Adipocyte (in vitro differentiated cells): ENCODE measurements at regions not wholly inside any gene's neighbourhood (a gene's known extent, or its start where the extent isn't known, plus 50 kb on each side); places are given as distances from the start of the nearest gene placed in this dataset.
A peak's percentile ranks its signal among the peaks of the same experiment; 100 is the strongest.

ENCODE experiments used
- DNase-seq: peaks from one replicate; pipeline ENCODE4 v3.0.0-alpha.2; 2015; ENCODE audit warnings: low read depth
- H3K27me3 ChIP-seq: replicated peaks from 2 replicates; pipeline ENCODE4 v1.7.0; 2013; ENCODE audit warnings: mild to moderate bottlenecking, low read length, moderate library complexity; ENCODE audit not compliant: control insufficient read depth, insufficient read depth
- H3K36me3 ChIP-seq: 2 replicates; pipeline ENCODE4 v1.7.0; 2013; ENCODE audit warnings: low read length, mild to moderate bottlenecking, moderate library complexity; ENCODE audit not compliant: control insufficient read depth, insufficient read depth, severe bottlenecking
- H3K4me1 ChIP-seq: 2 replicates; pipeline ENCODE4 v1.7.0; 2013; ENCODE audit warnings: mild to moderate bottlenecking, low read length, moderate library complexity; ENCODE audit not compliant: control insufficient read depth, insufficient read depth
- H3K4me3 ChIP-seq: 2 replicates; pipeline ENCODE4 v1.7.0; 2013; ENCODE audit warnings: mild to moderate bottlenecking, low read length, moderate library complexity
- H3K9ac ChIP-seq: 2 replicates; pipeline ENCODE4 v1.7.0; 2013; ENCODE audit warnings: mild to moderate bottlenecking, low read length, moderate library complexity
- H3K9me3 ChIP-seq: 2 replicates; pipeline ENCODE4 v1.7.0; 2013; ENCODE audit warnings: mild to moderate bottlenecking, low read length, moderate library complexity; ENCODE audit not compliant: control insufficient read depth

- no peak for DNase-seq
- H3K9me3 ChIP-seq = no peaks in the 10 kb centered on the region
- no peak overlapping the region for H3K4me3 ChIP-seq
- no peaks in the 10 kb centered on the region for H3K4me1 ChIP-seq
- H3K27me3 ChIP-seq = peaks cover 37% of the 10 kb centered on the region
- no peaks in the 10 kb centered on the region for H3K36me3 ChIP-seq
- H3K9ac ChIP-seq = no peak overlapping the region
These were observed 77.6 kb upstream of the LHX1 start for GRCh38 chr17:36859706-36860105.

DNA sequence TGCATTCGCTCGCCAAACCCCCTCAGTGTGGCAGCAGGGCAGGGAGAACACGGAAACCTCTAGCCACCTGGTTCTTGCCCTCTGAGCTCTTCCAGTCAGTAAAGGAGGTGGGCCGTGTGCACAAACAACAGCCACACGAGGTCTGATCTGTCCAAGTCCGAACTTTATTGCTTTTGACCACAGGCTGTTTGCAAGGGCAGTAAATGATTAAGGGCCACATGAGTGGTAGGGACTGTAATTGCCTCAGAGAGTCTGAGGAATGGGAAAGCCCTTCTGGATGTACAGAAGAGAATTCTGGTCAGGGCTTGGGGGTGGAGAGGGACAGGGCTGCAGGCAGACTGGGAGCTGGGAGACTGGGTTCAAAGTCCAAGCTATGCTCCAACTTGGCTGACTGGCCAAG is 75.7 kb upstream of the LHX1 start:
- H3K9ac ChIP-seq = no peak overlapping the region
- no peaks in the 10 kb centered on the region for H3K36me3 ChIP-seq
- no peaks in the 10 kb centered on the region for H3K9me3 ChIP-seq
- H3K4me1 ChIP-seq = no peaks in the 10 kb centered on the region
- no peak overlapping the region for H3K4me3 ChIP-seq
- DNase-seq = no peak
- H3K27me3 ChIP-seq = peaks cover 24% of the 10 kb centered on the region

GRCh38 chr17:36862116-36862920 is 75.0 kb upstream of the LHX1 start:
- no peak overlapping the region for H3K9ac ChIP-seq
- no peak for DNase-seq

DNA sequence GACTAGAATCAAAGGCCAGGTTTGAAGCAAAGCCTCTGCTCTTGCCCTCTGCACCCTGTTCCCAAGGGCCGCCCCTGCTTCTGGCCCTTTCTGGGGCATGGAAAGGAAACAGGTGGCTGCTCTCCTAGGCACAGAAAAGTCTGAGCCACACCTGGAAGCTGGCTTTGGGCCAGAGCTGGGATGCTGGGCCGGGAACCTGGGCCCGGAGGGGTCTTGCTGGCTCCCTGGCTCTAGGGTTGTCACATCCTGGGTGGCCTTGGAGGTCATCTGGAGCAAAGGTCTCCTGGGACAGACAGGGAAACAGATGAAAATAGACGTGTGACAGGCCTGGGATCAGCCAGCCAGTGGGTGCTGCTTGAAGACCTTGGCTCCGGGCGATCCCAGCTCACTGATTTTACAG is 74.1 kb upstream of the LHX1 start:
- no peak overlapping the region for H3K9ac ChIP-seq
- no peaks in the 10 kb centered on the region for H3K36me3 ChIP-seq
- peaks cover 23% of the 10 kb centered on the region for H3K27me3 ChIP-seq
- no peaks in the 10 kb centered on the region for H3K4me1 ChIP-seq
- no peak for DNase-seq
- H3K4me3 ChIP-seq = no peak overlapping the region
- H3K9me3 ChIP-seq = no peaks in the 10 kb centered on the region

More at GRCh38 chr17:36862116-36862920, 75.0 kb upstream of the LHX1 start:
- H3K27me3 ChIP-seq = peaks cover 24% of the 10 kb centered on the region
- no peak overlapping the region for H3K4me3 ChIP-seq
- no peaks in the 10 kb centered on the region for H3K9me3 ChIP-seq
- H3K4me1 ChIP-seq = no peaks in the 10 kb centered on the region
- H3K36me3 ChIP-seq = no peaks in the 10 kb centered on the region

DNA sequence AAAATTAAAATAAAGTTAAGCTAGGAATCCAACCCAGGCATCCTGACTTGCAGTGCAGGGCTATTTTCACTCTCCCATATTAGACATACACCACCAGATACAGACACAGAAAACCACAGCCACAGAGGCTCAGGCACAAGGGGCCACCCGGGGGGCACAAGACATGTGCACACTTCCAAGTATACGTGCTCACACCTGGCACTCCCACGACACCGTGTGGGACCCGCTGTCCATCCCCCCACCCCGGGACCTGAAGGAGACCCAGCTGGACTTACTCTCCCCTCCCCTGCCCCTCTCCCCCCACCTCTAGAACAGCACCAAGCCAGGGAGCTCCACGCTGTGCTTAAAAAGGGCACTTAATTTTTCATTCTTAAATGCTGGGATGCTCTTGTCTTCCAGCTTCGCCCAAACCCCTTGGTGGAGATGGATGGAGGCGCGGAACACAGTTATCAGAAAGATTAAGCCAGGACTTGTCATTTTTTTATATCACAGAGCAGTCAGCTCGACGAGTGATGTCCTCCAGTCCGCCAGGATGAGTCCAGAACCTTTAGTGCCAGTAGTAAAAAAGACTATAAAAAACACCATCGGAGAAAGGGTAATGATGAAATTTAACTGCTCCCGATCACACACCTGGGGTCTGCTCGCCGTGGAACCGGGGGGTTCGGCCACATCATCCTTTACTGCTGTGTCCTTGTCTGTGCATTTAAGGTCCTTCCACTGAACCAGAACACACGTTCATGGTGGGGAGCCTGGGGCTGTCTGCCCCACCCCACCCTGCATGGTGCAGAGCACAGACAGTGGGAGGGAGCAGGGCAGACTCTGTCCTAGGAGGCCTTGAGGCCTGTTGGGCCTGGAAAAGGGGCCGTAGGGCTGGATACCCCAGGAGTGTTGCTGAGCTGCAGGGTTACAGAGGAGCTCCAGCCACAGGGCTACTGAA is 73.3 kb upstream of the LHX1 start:
- no peaks in the 10 kb centered on the region for H3K9me3 ChIP-seq
- H3K4me1 ChIP-seq = no peaks in the 10 kb centered on the region
- H3K9ac ChIP-seq = no peak overlapping the region
- no peak for DNase-seq
- no peaks in the 10 kb centered on the region for H3K36me3 ChIP-seq
- no peak overlapping the region for H3K4me3 ChIP-seq
- H3K27me3 ChIP-seq = peaks cover 25% of the 10 kb centered on the region

DNA sequence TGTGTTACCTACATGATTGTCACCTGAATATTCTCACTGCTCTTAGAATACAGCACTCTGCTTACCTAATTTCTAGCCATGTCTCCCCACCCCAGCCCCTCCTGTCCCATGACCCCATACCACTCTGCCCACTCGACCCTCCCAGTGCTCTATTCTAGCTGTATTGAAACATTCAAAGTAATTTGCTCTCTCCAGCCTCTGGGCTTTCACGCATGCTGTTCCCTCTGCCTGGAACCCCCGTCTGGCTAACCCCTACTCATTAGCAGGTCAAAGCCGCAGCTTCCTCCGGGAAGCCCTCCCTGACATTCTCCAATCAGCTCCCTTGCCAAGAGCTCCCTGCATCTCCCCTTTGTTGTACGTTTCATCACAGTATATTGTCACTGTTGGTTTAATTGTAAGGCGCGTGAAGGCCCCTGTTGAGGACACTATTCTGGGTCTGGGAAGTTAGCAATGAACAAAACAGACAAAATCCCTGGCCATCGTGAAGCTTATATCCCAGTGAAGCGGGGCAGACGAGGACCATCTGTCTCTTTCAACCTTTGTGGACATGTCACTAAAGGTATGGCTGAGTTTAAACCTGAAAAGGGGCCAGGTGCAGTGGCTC is 72.3 kb upstream of the LHX1 start:
- no peak for DNase-seq
- Histone ChIP-seq H3K36me3 (no peaks in the 10 kb centered on the region), H3K9ac (no peak overlapping the region), H3K4me3 (no peak overlapping the region), H3K9me3 (no peaks in the 10 kb centered on the region), H3K4me1 (no peaks in the 10 kb centered on the region), H3K27me3 (peaks cover 33% of the 10 kb centered on the region)

GRCh38 chr17:36867716-36868341 is 69.4 kb upstream of the LHX1 start:
- H3K9ac ChIP-seq = no peak overlapping the region
- H3K4me3 ChIP-seq = no peak overlapping the region
- H3K9me3 ChIP-seq = peaks cover 5% of the 10 kb centered on the region
- H3K36me3 ChIP-seq = no peaks in the 10 kb centered on the region
- H3K27me3 ChIP-seq = peaks cover 28% of the 10 kb centered on the region
- no peaks in the 10 kb centered on the region for H3K4me1 ChIP-seq
- DNase-seq = no peak

DNA sequence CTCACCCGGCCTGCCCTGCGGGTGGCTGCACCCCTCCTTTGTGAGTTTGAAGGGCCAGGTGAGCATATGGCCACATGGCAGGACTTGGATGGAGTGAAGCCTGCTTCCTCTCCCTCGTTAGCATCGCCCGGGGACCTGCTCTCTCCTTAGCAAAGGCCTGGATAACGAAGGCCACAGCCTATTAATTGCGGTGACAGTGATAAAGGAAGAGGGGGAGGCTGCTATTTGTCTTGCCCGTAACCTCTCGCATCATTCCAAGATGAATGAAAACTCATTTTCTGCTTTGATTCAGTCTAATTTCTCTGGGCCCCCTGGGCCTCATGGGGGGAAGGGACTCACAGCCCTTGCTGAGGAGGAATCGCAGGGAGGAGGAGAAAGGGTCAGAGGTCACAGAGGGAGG is 68.5 kb upstream of the LHX1 start:
- Histone ChIP-seq H3K27me3 (peaks cover 28% of the 10 kb centered on the region), H3K9me3 (peaks cover 5% of the 10 kb centered on the region), H3K4me3 (no peak overlapping the region), H3K4me1 (no peaks in the 10 kb centered on the region), H3K9ac (no peak overlapping the region), H3K36me3 (no peaks in the 10 kb centered on the region)
- no peak for DNase-seq

DNA sequence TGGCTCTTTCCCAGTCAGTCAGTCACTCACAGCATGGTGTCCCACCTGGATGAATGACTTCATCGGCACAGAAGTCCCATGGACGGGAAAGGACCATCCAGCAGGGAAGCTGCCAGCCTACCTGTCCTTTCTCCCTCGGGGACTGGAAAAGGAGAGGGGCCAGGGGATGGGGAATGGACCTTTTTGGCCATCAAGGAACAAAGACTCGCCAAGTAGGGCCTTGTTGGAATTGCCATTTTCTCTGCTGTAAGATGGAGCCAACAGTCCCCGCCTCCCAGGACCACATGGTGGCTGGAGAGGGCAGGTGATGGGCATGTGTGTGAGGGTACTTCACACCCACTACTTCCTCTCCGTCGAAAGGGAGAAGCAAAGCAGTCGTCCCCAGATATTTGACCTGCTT is 67.8 kb upstream of the LHX1 start:
- H3K4me1 ChIP-seq = no peaks in the 10 kb centered on the region
- H3K9me3 ChIP-seq = peaks cover 5% of the 10 kb centered on the region
- no peak overlapping the region for H3K9ac ChIP-seq
- no peak overlapping the region for H3K4me3 ChIP-seq
- no peak for DNase-seq
- no peaks in the 10 kb centered on the region for H3K36me3 ChIP-seq
- H3K27me3 ChIP-seq = peaks cover 28% of the 10 kb centered on the region

DNA sequence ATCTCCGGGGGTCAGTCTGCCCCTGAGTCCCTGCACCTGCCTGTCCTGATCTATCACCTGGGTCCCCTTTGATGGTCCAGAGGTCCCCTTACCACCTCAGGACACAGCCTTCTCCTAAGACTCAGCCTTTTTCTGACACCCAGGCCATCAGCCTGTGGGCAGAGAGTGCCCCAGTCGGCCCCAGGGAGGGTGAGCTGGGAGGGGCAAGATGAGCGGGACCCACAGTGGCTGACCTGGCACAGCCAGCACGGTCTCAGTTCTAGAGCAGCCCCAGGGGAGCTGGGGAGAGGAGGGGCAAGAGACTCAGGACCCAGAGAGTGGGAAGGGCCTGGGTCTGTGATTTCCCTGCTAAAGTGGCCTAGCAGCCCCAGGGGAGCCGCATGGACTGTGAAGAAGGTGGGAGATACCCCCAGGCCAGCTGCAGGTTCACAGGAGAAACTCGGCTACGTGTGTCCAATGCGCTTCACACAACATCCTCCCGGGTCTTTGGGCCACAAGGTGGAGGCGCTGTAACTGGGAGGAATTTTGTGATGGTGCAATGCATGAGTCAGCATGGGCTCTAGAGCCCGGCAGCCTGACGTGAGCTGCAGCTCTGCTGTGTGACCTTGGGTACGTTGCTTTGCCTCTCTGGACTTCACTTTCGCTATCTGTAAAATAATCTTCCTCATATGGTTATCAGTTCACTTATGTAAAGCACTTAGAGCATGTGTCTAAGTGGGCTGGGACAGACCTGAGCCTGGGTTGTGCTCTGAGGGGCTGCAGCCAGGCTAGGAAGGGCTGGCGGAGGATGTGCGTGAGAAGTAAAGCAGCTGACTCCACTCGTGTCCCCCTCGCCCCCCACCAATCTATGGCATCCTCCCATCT is 67.2 kb upstream of the LHX1 start:
- H3K36me3 ChIP-seq = no peaks in the 10 kb centered on the region
- H3K4me3 ChIP-seq = no peak overlapping the region
- no peaks in the 10 kb centered on the region for H3K4me1 ChIP-seq
- no peak overlapping the region for H3K9ac ChIP-seq
- peaks cover 28% of the 10 kb centered on the region for H3K27me3 ChIP-seq
- peaks cover 5% of the 10 kb centered on the region for H3K9me3 ChIP-seq
- peak; percentile 9 for DNase-seq
